MCF 10A (cell line): ENCODE measurements at regions not wholly inside any gene's neighbourhood (a gene's known extent, or its start where the extent isn't known, plus 50 kb on each side); places are given as distances from the start of the nearest gene placed in this dataset.

Source experiments
- BruUV-seq: library from RNA; stranded (reverse); fragments of 400-500 nt; replicated peaks from 2 replicates; lab custom pipeline; 2021; lab: Mats Ljungman, UMichigan
- CTCF ChIA-PET: fragments of 300-600 bp; sonication (Branson Sonifier 250); formaldehyde crosslinking; extraction: SDS; loops from one replicate; lab custom pipeline; 2021; ENCODE audit warnings: antibody characterized with exemption, inconsistent platforms; lab: Yijun Ruan, JAX
- POLR2A ChIA-PET: fragments of 300-600, 350-650 bp; sonication (Branson Sonifier 250); formaldehyde crosslinking; extraction: SDS; loops from one replicate; lab custom pipeline; 2020; ENCODE audit warnings: antibody characterized with exemption, inconsistent platforms; lab: Yijun Ruan, JAX
- DNase-seq: peaks from one replicate; pipeline ENCODE4 v3.0.0-alpha.2; 2018; ENCODE audit not compliant: unreplicated experiment
- H3K27ac Mint-ChIP-seq: one replicate; pipeline ENCODE4 v1.8.0; 2022; ENCODE audit warnings: mild to moderate bottlenecking, low read depth, mixed read lengths; ENCODE audit not compliant: unreplicated experiment
- H3K27me3 Mint-ChIP-seq: one replicate; pipeline ENCODE4 v1.8.0; 2022; ENCODE audit warnings: mixed read lengths; ENCODE audit not compliant: insufficient read depth, unreplicated experiment
- H3K36me3 Mint-ChIP-seq: one replicate; pipeline ENCODE4 v1.8.0; 2022; ENCODE audit warnings: mild to moderate bottlenecking, moderate library complexity, mixed read lengths; ENCODE audit not compliant: insufficient read depth, unreplicated experiment
- H3K4me1 Mint-ChIP-seq: one replicate; pipeline ENCODE4 v1.8.0; 2022; ENCODE audit warnings: mixed read lengths; ENCODE audit not compliant: insufficient read depth, unreplicated experiment
- H3K4me3 Mint-ChIP-seq: one replicate; pipeline ENCODE4 v1.8.0; 2022; ENCODE audit warnings: mild to moderate bottlenecking, moderate library complexity, mixed read lengths; ENCODE audit not compliant: unreplicated experiment
- H3K9me3 Mint-ChIP-seq: one replicate; pipeline ENCODE4 v1.8.0; 2022; ENCODE audit warnings: mixed read lengths; ENCODE audit not compliant: unreplicated experiment
- intact Hi-C: fragments of 100-400 bp; cut with micrococcal nuclease; formaldehyde crosslinking; loops from 2 replicates; pipeline ENCODE4 v1.14.1; 2022
- TF ChIP-seq, protein P1 (sequence below): fragments of 200-600 bp; IDR thresholded peaks from one replicate; pipeline ENCODE4 v1.8.0; 2022; ENCODE audit warnings: antibody characterized with exemption, mild to moderate bottlenecking; ENCODE audit not compliant: unreplicated experiment

- Mint-ChIP-seq H3K4me1 (no peaks in the 10 kb centered on the region), H3K27me3 (peaks cover 70% of the 10 kb centered on the region), H3K36me3 (no peaks in the 10 kb centered on the region), H3K27ac (no peak overlapping the region), H3K9me3 (no peaks in the 10 kb centered on the region), H3K4me3 (no peak overlapping the region)
- CTCF ChIA-PET = interaction anchor here (0.6 kb wide), 1 partner anchor 681 kb away, joined by 3 read pairs; no protein-coding TSS in a partner anchor
- intact Hi-C loops = no loop called here
- no TSS peak for BruUV-seq
- TF ChIP-seq, protein P1, sequence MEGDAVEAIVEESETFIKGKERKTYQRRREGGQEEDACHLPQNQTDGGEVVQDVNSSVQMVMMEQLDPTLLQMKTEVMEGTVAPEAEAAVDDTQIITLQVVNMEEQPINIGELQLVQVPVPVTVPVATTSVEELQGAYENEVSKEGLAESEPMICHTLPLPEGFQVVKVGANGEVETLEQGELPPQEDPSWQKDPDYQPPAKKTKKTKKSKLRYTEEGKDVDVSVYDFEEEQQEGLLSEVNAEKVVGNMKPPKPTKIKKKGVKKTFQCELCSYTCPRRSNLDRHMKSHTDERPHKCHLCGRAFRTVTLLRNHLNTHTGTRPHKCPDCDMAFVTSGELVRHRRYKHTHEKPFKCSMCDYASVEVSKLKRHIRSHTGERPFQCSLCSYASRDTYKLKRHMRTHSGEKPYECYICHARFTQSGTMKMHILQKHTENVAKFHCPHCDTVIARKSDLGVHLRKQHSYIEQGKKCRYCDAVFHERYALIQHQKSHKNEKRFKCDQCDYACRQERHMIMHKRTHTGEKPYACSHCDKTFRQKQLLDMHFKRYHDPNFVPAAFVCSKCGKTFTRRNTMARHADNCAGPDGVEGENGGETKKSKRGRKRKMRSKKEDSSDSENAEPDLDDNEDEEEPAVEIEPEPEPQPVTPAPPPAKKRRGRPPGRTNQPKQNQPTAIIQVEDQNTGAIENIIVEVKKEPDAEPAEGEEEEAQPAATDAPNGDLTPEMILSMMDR = no peak
- POLR2A ChIA-PET = interaction anchor here (0.7 kb wide), 1 partner anchor 10 kb away, joined by 3 read pairs; no protein-coding TSS in a partner anchor
- no peak for DNase-seq
Observed at GRCh38 chr3:117128872-117129271, 419.3 kb downstream of the TUSC7 start.

- ChIA-PET POLR2A (no interaction called here), CTCF (no interaction called here)
- Mint-ChIP-seq H3K36me3 (no peaks in the 10 kb centered on the region), H3K4me3 (no peak overlapping the region), H3K27me3 (peaks cover 63% of the 10 kb centered on the region), H3K4me1 (no peaks in the 10 kb centered on the region), H3K27ac (no peak overlapping the region), H3K9me3 (no peaks in the 10 kb centered on the region)
- no TSS peak for BruUV-seq
- intact Hi-C loops = no loop called here
- TF ChIP-seq, protein P1 = no peak
- no peak for DNase-seq
Observed at GRCh38 chr3:117129516-117129915, 419.9 kb downstream of the TUSC7 start.

DNA sequence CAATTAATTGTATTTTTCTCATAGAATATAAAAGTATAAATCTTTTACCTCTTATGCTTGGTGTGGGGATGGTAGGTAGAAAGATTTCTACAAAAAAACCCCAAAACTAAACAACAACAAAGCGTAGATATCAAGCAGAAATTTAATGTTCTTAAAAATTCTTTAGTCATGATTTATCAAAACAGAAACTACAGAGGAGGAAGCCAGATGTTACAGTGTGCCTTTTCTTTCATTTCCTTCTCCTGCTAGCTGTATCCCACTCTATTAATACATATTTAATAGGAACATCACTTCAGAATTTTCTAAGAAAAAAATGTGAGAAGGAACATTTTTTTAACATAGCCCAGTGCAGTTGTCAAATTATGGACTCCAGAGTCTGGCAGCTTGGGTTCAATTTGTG lies 420.6 kb downstream of the TUSC7 start:
- CTCF ChIA-PET = no interaction called here
- no peak for DNase-seq
- intact Hi-C loops = no loop called here
- Mint-ChIP-seq H3K9me3 (no peaks in the 10 kb centered on the region), H3K36me3 (no peaks in the 10 kb centered on the region), H3K27me3 (peaks cover 57% of the 10 kb centered on the region), H3K4me3 (no peak overlapping the region), H3K27ac (no peak overlapping the region), H3K4me1 (no peaks in the 10 kb centered on the region)
- BruUV-seq = no TSS peak
- TF ChIP-seq, protein P1 = no peak
- POLR2A ChIA-PET = interaction anchor here (0.6 kb wide), 1 partner anchor 9 kb away, joined by 4 read pairs; no protein-coding TSS in a partner anchor

- Mint-ChIP-seq H3K9me3 (no peaks in the 10 kb centered on the region), H3K27me3 (peaks cover 53% of the 10 kb centered on the region), H3K4me1 (no peaks in the 10 kb centered on the region), H3K36me3 (no peaks in the 10 kb centered on the region), H3K27ac (no peak overlapping the region), H3K4me3 (no peak overlapping the region)
- ChIA-PET POLR2A (no interaction called here), CTCF (interaction anchor here (0.5 kb wide), 1 partner anchor 185 kb away, joined by 3 read pairs; no protein-coding TSS in a partner anchor)
- no peak for DNase-seq
- TF ChIP-seq, protein P1 = no peak
- no TSS peak for BruUV-seq
- intact Hi-C loops = no loop called here
Observed at GRCh38 chr3:117131259-117131658, 421.7 kb downstream of the TUSC7 start.
